HCT116 (cell line): ENCODE measurements at regions not wholly inside any gene's neighbourhood (a gene's known extent, or its start where the extent isn't known, plus 50 kb on each side); places are given as distances from the start of the nearest gene placed in this dataset.

Experiments
- ATAC-seq: fragments of 200-7000 bp; cut with Tn5 transposase; 2 replicates; pipeline ENCODE4 v1.9.1; 2020; ENCODE audit warnings: mild to moderate bottlenecking, moderate library complexity
- BruUV-seq: library from RNA; stranded (reverse); fragments of 400-500 nt; replicated peaks from 2 replicates; lab custom pipeline; 2021; lab: Mats Ljungman, UMichigan
- CTCF ChIA-PET: fragments of 300-600 bp; sonication (Branson Sonifier 250); formaldehyde crosslinking; loops from one replicate; lab custom pipeline; 2021; ENCODE audit warnings: antibody characterized with exemption; lab: Charles Lee
- POLR2A ChIA-PET: fragments of 300-600, 350-600 bp; sonication (Branson Sonifier 250); formaldehyde crosslinking; loops from one replicate; lab custom pipeline; 2021; ENCODE audit warnings: antibody characterized with exemption; lab: Charles Lee
- RAD21 ChIA-PET, 2 experiments: fragments of 300-600 bp; sonication (Branson Sonifier 250); formaldehyde crosslinking; loops; one replicate each; lab custom pipeline; 2023; ENCODE audit warnings: low total read pairs in 2 of 2; ENCODE audit not compliant: uncharacterized antibody in 2 of 2, unreplicated experiment in 2 of 2, low non-redundant PET in 1 of 2; lab: Charles Lee
- DNase-seq: peaks from one replicate; pipeline ENCODE4 v3.0.0-alpha.2; 2010; ENCODE audit warnings: low read depth, low spot score
- H2AFZ ChIP-seq: fragments of 200-600 bp; shearing (Covaris generic), sonication (generic); 2 replicates; pipeline ENCODE4 v1.6.1; 2017; ENCODE audit warnings: low read depth, mixed run types, mixed read lengths, antibody characterized with exemption, low read length; ENCODE audit not compliant: poor library complexity, severe bottlenecking
- H3K27ac ChIP-seq: 2 replicates; pipeline ENCODE4 v1.5.1; 2012; ENCODE audit warnings: low read depth, low read length
- H3K27me3 ChIP-seq: fragments of 200-600 bp; sonication (generic); 2 replicates; pipeline ENCODE4 v1.6.1; 2016; ENCODE audit warnings: mixed run types, low read length, mixed read lengths; ENCODE audit not compliant: insufficient read depth
- H3K36me3 ChIP-seq, 2 experiments: fragments of 200-500 bp in 1 of 2; fragments of 200-600 bp in 1 of 2; sonication (Bioruptor generic) in 1 of 2; sonication (generic) in 1 of 2; 2 replicates each; pipeline versions ENCODE4 v1.5.1 to v1.6.1; 2014 to 2016; ENCODE audit warnings: low read length in 2 of 2, inconsistent platforms in 1 of 2, mixed read lengths in 1 of 2, mixed run types in 1 of 2; ENCODE audit not compliant: insufficient read depth in 2 of 2, control insufficient read depth in 1 of 2
- H3K4me1 ChIP-seq, 2 experiments: fragments of 200-600 bp in 1 of 2; sonication (generic) in 1 of 2; 2 replicates each; pipeline versions ENCODE4 v1.5.1 to v1.6.1; 2012 to 2017; ENCODE audit warnings: low read length in 2 of 2, inconsistent platforms in 1 of 2, mild to moderate bottlenecking in 1 of 2, mixed read lengths in 1 of 2, mixed run types in 1 of 2, moderate library complexity in 1 of 2; ENCODE audit not compliant: insufficient read depth in 2 of 2, control insufficient read depth in 1 of 2
- H3K4me2 ChIP-seq: fragments of 200-600 bp; sonication (generic); 2 replicates; pipeline ENCODE4 v1.6.1; 2017; ENCODE audit warnings: mixed run types, low read length, mixed read lengths
- H3K4me3 ChIP-seq, 2 experiments: fragments of 200-600 bp in 1 of 2; sonication (generic) in 1 of 2; replicated peaks in 1 of 2; 2 replicates each; pipeline ENCODE4 v1.5.1; 2011 to 2016; ENCODE audit warnings: low read length in 2 of 2, control low read depth in 1 of 2, low read depth in 1 of 2, mild to moderate bottlenecking in 1 of 2, mixed read lengths in 1 of 2, mixed run types in 1 of 2
- H3K79me2 ChIP-seq: fragments of 200-600 bp; sonication (generic); 2 replicates; pipeline ENCODE4 v1.6.1; 2017; ENCODE audit warnings: mild to moderate bottlenecking, mixed run types, low read length, moderate library complexity, mixed read lengths; ENCODE audit not compliant: insufficient read depth
- H3K9ac ChIP-seq: fragments of 200-600 bp; sonication (generic); 2 replicates; pipeline ENCODE4 v1.6.1; 2016; ENCODE audit warnings: low read length, mixed read lengths
- H3K9me2 ChIP-seq: fragments of 200-600 bp; sonication (generic), shearing (Covaris generic); 2 replicates; pipeline ENCODE4 v1.6.1; 2017; ENCODE audit warnings: mixed run types, mild to moderate bottlenecking, moderate library complexity; ENCODE audit not compliant: insufficient read depth
- H3K9me3 ChIP-seq, 2 experiments: fragments of 200-500 bp in 1 of 2; fragments of 200-600 bp in 1 of 2; sonication (Bioruptor generic) in 1 of 2; sonication (generic) in 1 of 2; 2 replicates each; pipeline ENCODE4 v1.6.1; 2014 to 2017; ENCODE audit warnings: low read length in 2 of 2, mixed read lengths in 2 of 2, inconsistent platforms in 1 of 2, low read depth in 1 of 2, mild to moderate bottlenecking in 1 of 2, mixed run types in 1 of 2, moderate library complexity in 1 of 2; ENCODE audit not compliant: control insufficient read depth in 1 of 2, insufficient read depth in 1 of 2
- H4K20me1 ChIP-seq: fragments of 200-600 bp; sonication (generic), shearing (Covaris generic); 2 replicates; pipeline ENCODE4 v1.6.1; 2017; ENCODE audit warnings: mixed run types, mild to moderate bottlenecking, moderate library complexity; ENCODE audit not compliant: insufficient read depth
- EGR1 ChIP-seq: IDR thresholded peaks from 2 replicates; pipeline ENCODE4 v1.6.1; 2012; ENCODE audit warnings: low read depth
- ELF1 ChIP-seq: IDR thresholded peaks from 2 replicates; pipeline ENCODE4 v1.6.1; 2012; ENCODE audit warnings: low read depth, borderline replicate concordance
- EZH2phosphoT487 ChIP-seq: fragments of 200-600 bp; IDR thresholded peaks from 2 replicates; pipeline ENCODE4 v1.6.1; 2018; ENCODE audit warnings: antibody characterized with exemption, borderline replicate concordance
- FOSL1 ChIP-seq: IDR thresholded peaks from 2 replicates; pipeline ENCODE4 v1.6.1; 2012; ENCODE audit warnings: low read depth
- JUND ChIP-seq: IDR thresholded peaks from 2 replicates; pipeline ENCODE4 v1.6.1; 2012
- POLR2A ChIP-seq: IDR thresholded peaks from 2 replicates; pipeline ENCODE4 v1.7.0; 2011; ENCODE audit warnings: borderline replicate concordance; ENCODE audit not compliant: insufficient read depth, insufficient read length; ENCODE audit errors: extremely low read depth
- POLR2AphosphoS5 ChIP-seq: IDR thresholded peaks from 2 replicates; pipeline ENCODE4 v1.6.1; 2011; ENCODE audit warnings: mild to moderate bottlenecking, low read depth, low read length, moderate library complexity
- RAD21 ChIP-seq: IDR thresholded peaks from 2 replicates; pipeline ENCODE4 v1.6.1; 2012; ENCODE audit warnings: low read depth, mild to moderate bottlenecking
- SIN3A ChIP-seq: IDR thresholded peaks from 2 replicates; pipeline ENCODE4 v1.6.1; 2012; ENCODE audit warnings: low read depth
- SP1 ChIP-seq: IDR thresholded peaks from 2 replicates; pipeline ENCODE4 v1.6.1; 2012; ENCODE audit warnings: low read depth
- ZFX ChIP-seq: fragments of 450-650 bp; IDR thresholded peaks from 2 replicates; pipeline ENCODE4 v1.6.1; 2017
- ZNF274 ChIP-seq: fragments of 200-500 bp; sonication (Bioruptor generic); IDR thresholded peaks from 2 replicates; pipeline ENCODE4 v1.6.1; 2014; ENCODE audit warnings: mild to moderate bottlenecking, low read depth, low read length, inconsistent platforms
- intact Hi-C: fragments of 100-400 bp; cut with micrococcal nuclease; formaldehyde crosslinking; loops from 2 replicates; pipeline ENCODE4 v1.10.0; 2022
- TF ChIP-seq, protein P1 (sequence below): IDR thresholded peaks from 2 replicates; pipeline ENCODE4 v1.6.1; 2011; ENCODE audit warnings: mild to moderate bottlenecking, low read length, moderate library complexity; ENCODE audit not compliant: insufficient replicate concordance; ENCODE audit errors: extremely low read depth
- TF ChIP-seq, protein P2 (sequence below): IDR thresholded peaks from 2 replicates; pipeline ENCODE4 v1.6.1; 2012

DNA sequence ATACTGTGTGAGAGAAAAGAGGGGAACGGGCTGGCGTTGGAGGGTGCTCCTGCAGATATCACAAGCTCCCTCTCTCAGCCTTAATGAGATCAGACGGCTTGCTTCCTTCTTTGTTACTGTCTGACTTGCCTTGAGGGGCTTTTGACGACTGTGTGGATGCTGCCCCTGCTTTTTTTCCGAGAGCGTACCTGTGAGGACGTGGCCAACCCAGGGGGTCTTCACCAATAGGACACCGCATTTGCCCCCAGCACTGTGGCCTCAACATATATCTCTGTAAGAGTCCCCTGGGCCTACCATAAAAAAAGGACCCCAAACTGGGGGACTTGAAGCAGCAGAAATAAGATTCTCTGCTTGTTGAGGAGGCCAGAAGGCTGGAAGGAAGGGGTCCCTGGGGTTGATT, 143.9 kb downstream of the SHOX start:
- Histone ChIP-seq H3K27me3 (no peaks in the 10 kb centered on the region), H3K36me3 (no peaks in the 10 kb centered on the region), H2AFZ (no peak overlapping the region), H3K9ac (no peak overlapping the region), H3K27ac (no peak overlapping the region), H3K4me2 (no peak overlapping the region), H3K9me2 (no peaks in the 10 kb centered on the region), H3K9me3 (no peaks in the 10 kb centered on the region), H3K4me1 (peaks cover 8 to 20% of the 10 kb centered on the region in 2 experiments; a peak in 3 of 4 replicates), H3K4me3 (no peak overlapping the region), H4K20me1 (no peaks in the 10 kb centered on the region), H3K79me2 (no peaks in the 10 kb centered on the region)
- ATAC-seq = no peak
- TF ChIP-seq JUND = no peak
- TF ChIP-seq, protein P1, sequence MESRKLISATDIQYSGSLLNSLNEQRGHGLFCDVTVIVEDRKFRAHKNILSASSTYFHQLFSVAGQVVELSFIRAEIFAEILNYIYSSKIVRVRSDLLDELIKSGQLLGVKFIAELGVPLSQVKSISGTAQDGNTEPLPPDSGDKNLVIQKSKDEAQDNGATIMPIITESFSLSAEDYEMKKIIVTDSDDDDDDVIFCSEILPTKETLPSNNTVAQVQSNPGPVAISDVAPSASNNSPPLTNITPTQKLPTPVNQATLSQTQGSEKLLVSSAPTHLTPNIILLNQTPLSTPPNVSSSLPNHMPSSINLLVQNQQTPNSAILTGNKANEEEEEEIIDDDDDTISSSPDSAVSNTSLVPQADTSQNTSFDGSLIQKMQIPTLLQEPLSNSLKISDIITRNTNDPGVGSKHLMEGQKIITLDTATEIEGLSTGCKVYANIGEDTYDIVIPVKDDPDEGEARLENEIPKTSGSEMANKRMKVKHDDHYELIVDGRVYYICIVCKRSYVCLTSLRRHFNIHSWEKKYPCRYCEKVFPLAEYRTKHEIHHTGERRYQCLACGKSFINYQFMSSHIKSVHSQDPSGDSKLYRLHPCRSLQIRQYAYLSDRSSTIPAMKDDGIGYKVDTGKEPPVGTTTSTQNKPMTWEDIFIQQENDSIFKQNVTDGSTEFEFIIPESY = no peak
- no peak for TF ChIP-seq POLR2A
- TF ChIP-seq ZNF274 = no peak
- no peak for TF ChIP-seq POLR2AphosphoS5
- no peak for TF ChIP-seq EZH2phosphoT487
- no peak for TF ChIP-seq ELF1
- no peak for TF ChIP-seq EGR1
- no peak for TF ChIP-seq RAD21
- TF ChIP-seq SP1 = no peak
- TF ChIP-seq SIN3A = no peak
- TF ChIP-seq, protein P2, sequence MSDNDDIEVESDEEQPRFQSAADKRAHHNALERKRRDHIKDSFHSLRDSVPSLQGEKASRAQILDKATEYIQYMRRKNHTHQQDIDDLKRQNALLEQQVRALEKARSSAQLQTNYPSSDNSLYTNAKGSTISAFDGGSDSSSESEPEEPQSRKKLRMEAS = no peak
- TF ChIP-seq FOSL1 = no peak
- TF ChIP-seq ZFX = no peak
- intact Hi-C loops = no loop called here
- no TSS peak for BruUV-seq
- CTCF ChIA-PET = no interaction called here
- RAD21 ChIA-PET = no interaction called here
- no peak for DNase-seq
- POLR2A ChIA-PET = no interaction called here
